ENCODE measurements at regions not wholly inside any gene's neighbourhood (a gene's known extent, or its start where the extent isn't known, plus 50 kb on each side); places are given as distances from the start of the nearest gene placed in this dataset.

GRCh38 chr2:59939236-59939635 lies 614.2 kb downstream of the BCL11A start:
- H2BK5ac ChIP-seq (ENCODE audit: low read length) = no peak overlapping the region
- H3K4ac ChIP-seq (ENCODE audit: low read depth, low read length) = no peak overlapping the region
- H3K4me3 ChIP-seq (ENCODE audit: low read length) = no peak overlapping the region
- no peak overlapping the region for H4K8ac ChIP-seq (ENCODE audit: low read depth, low read length)
- no peak for DNase-seq
- no peaks in the 10 kb centered on the region for H3K79me1 ChIP-seq (ENCODE audit: low read length)
- no peak overlapping the region for H4K5ac ChIP-seq (ENCODE audit: low read length)
- no peak overlapping the region for H3K4me2 ChIP-seq (ENCODE audit: low read length)
- H3K23ac ChIP-seq (ENCODE audit: low read length) = no peak overlapping the region
- H2AK5ac ChIP-seq (ENCODE audit: low read length) = no peak overlapping the region
- no CpG with 5 or more reads among the region's 3 CpGs for WGBS (ENCODE audit: extremely low coverage, insufficient coverage, low lambda C conversion rate)
- H3K27me3 ChIP-seq (ENCODE audit: insufficient read depth, low read length, poor library complexity) = no peaks in the 10 kb centered on the region
- H3K56ac ChIP-seq (ENCODE audit: low read length) = no peak overlapping the region
- no peak overlapping the region for H3K18ac ChIP-seq (ENCODE audit: low read length)
- no peaks in the 10 kb centered on the region for H3K4me1 ChIP-seq (ENCODE audit: control insufficient read depth, low read depth, low read length)
- H2BK120ac ChIP-seq (ENCODE audit: low read depth, low read length) = no peak overlapping the region
- no peaks in the 10 kb centered on the region for H3K79me2 ChIP-seq (ENCODE audit: control insufficient read depth, insufficient read depth, low read length)
- no peak overlapping the region for H2BK15ac ChIP-seq (replicated peaks; ENCODE audit: low read depth)
- H3K36me3 ChIP-seq (ENCODE audit: control insufficient read depth, insufficient read depth, low read length) = no peaks in the 10 kb centered on the region
- H3K27ac ChIP-seq (ENCODE audit: low read depth, low read length) = no peak overlapping the region
- no peak overlapping the region for H3K9ac ChIP-seq (ENCODE audit: low read length)

DNA sequence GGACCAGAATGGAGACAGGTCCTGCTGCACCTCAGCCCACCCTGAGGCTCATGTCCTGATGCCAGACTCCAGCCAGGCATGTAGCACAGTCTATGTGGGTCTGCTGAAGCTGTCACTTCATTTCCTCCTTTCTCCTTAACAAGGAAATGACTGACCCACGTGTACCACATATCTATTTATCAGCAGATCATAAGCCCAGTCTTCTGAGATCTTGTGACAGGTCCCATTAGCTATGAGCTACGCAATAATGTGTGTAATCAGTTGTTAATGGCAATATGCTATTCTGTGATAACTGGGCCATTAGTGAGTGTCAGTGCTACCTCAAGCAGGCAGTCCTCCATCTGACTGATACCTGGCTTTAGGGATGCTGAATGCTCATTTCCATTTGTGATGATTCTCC lies 615.3 kb downstream of the BCL11A start:
- Histone ChIP-seq H3K4me3 (ENCODE audit: low read length) (no peak overlapping the region), H3K18ac (ENCODE audit: low read length) (no peak overlapping the region), H4K8ac (ENCODE audit: low read depth, low read length) (no peak overlapping the region), H3K4me2 (ENCODE audit: low read length) (no peak overlapping the region), H3K9ac (ENCODE audit: low read length) (no peak overlapping the region), H3K27me3 (ENCODE audit: insufficient read depth, low read length, poor library complexity) (no peaks in the 10 kb centered on the region), H2AK5ac (ENCODE audit: low read length) (no peak overlapping the region), H3K36me3 (ENCODE audit: control insufficient read depth, insufficient read depth, low read length) (no peaks in the 10 kb centered on the region), H4K5ac (ENCODE audit: low read length) (no peak overlapping the region), H3K4ac (ENCODE audit: low read depth, low read length) (no peak overlapping the region), H3K27ac (ENCODE audit: low read depth, low read length) (no peak overlapping the region), H2BK15ac (replicated peaks; ENCODE audit: low read depth) (no peak overlapping the region), H3K79me1 (ENCODE audit: low read length) (no peaks in the 10 kb centered on the region), H2BK5ac (ENCODE audit: low read length) (no peak overlapping the region), H3K56ac (ENCODE audit: low read length) (no peak overlapping the region), H3K79me2 (ENCODE audit: control insufficient read depth, insufficient read depth, low read length) (no peaks in the 10 kb centered on the region), H2BK120ac (ENCODE audit: low read depth, low read length) (no peak overlapping the region), H3K23ac (ENCODE audit: low read length) (no peak overlapping the region), H3K4me1 (ENCODE audit: control insufficient read depth, low read depth, low read length) (no peaks in the 10 kb centered on the region)
- DNase-seq = no peak
- no CpG with 5 or more reads among the region's 2 CpGs for WGBS (ENCODE audit: extremely low coverage, insufficient coverage, low lambda C conversion rate)

GRCh38 chr2:59936048-59936447 lies 617.4 kb downstream of the BCL11A start:
- H4K8ac ChIP-seq (ENCODE audit: low read depth, low read length) = no peak overlapping the region
- 100% methylated on average over 1 of the region's 3 CpGs for WGBS (ENCODE audit: extremely low coverage, insufficient coverage, low lambda C conversion rate)
- H3K27ac ChIP-seq (ENCODE audit: low read depth, low read length) = no peak overlapping the region
- H3K9ac ChIP-seq (ENCODE audit: low read length) = no peak overlapping the region
- no peaks in the 10 kb centered on the region for H3K4me1 ChIP-seq (ENCODE audit: control insufficient read depth, low read depth, low read length)
- no peak overlapping the region for H3K23ac ChIP-seq (ENCODE audit: low read length)
- H3K56ac ChIP-seq (ENCODE audit: low read length) = no peak overlapping the region
- H3K79me1 ChIP-seq (ENCODE audit: low read length) = no peaks in the 10 kb centered on the region
- no peak overlapping the region for H3K4ac ChIP-seq (ENCODE audit: low read depth, low read length)
- H3K36me3 ChIP-seq (ENCODE audit: control insufficient read depth, insufficient read depth, low read length) = no peaks in the 10 kb centered on the region
- DNase-seq = no peak
- no peak overlapping the region for H3K4me3 ChIP-seq (ENCODE audit: low read length)
- H2BK5ac ChIP-seq (ENCODE audit: low read length) = no peak overlapping the region
- no peak overlapping the region for H4K5ac ChIP-seq (ENCODE audit: low read length)
- H2AK5ac ChIP-seq (ENCODE audit: low read length) = no peak overlapping the region
- no peak overlapping the region for H3K4me2 ChIP-seq (ENCODE audit: low read length)
- no peak overlapping the region for H3K18ac ChIP-seq (ENCODE audit: low read length)
- H3K79me2 ChIP-seq (ENCODE audit: control insufficient read depth, insufficient read depth, low read length) = no peaks in the 10 kb centered on the region
- no peak overlapping the region for H2BK15ac ChIP-seq (replicated peaks; ENCODE audit: low read depth)
- H3K27me3 ChIP-seq (ENCODE audit: insufficient read depth, low read length, poor library complexity) = no peaks in the 10 kb centered on the region
- no peak overlapping the region for H2BK120ac ChIP-seq (ENCODE audit: low read depth, low read length)

DNA sequence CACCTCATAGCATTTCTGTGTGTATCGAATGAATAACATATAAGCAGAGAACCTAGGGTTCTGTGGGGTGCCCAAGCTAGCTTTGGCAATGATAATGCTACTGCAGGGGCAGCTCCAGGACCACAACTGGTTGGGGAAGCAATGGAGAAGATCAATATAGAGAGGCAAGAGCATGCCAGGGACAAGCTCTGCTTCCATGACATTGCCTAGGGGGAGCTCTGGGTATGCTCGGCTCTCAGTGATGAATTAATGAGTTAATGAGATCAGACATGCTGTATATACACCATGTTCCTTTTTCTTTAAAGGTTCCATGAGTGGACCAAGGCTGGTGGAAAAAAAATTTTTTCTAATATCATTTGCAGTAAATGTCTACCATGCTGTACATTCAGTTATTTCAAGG lies 618.4 kb downstream of the BCL11A start:
- H3K4me2 ChIP-seq (ENCODE audit: low read length) = no peak overlapping the region
- no peaks in the 10 kb centered on the region for H3K79me1 ChIP-seq (ENCODE audit: low read length)
- no peaks in the 10 kb centered on the region for H3K79me2 ChIP-seq (ENCODE audit: control insufficient read depth, insufficient read depth, low read length)
- H4K5ac ChIP-seq (ENCODE audit: low read length) = no peak overlapping the region
- H3K18ac ChIP-seq (ENCODE audit: low read length) = no peak overlapping the region
- H4K8ac ChIP-seq (ENCODE audit: low read depth, low read length) = no peak overlapping the region
- no peak overlapping the region for H3K9ac ChIP-seq (ENCODE audit: low read length)
- H3K27me3 ChIP-seq (ENCODE audit: insufficient read depth, low read length, poor library complexity) = no peaks in the 10 kb centered on the region
- H2BK15ac ChIP-seq (replicated peaks; ENCODE audit: low read depth) = no peak overlapping the region
- H3K4me3 ChIP-seq (ENCODE audit: low read length) = no peak overlapping the region
- H2BK120ac ChIP-seq (ENCODE audit: low read depth, low read length) = no peak overlapping the region
- no CpG with 5 or more reads among the region's 2 CpGs for WGBS (ENCODE audit: extremely low coverage, insufficient coverage, low lambda C conversion rate)
- no peak overlapping the region for H3K27ac ChIP-seq (ENCODE audit: low read depth, low read length)
- H3K4me1 ChIP-seq (ENCODE audit: control insufficient read depth, low read depth, low read length) = no peaks in the 10 kb centered on the region
- H3K4ac ChIP-seq (ENCODE audit: low read depth, low read length) = no peak overlapping the region
- H3K23ac ChIP-seq (ENCODE audit: low read length) = no peak overlapping the region
- H3K36me3 ChIP-seq (ENCODE audit: control insufficient read depth, insufficient read depth, low read length) = no peaks in the 10 kb centered on the region
- H2BK5ac ChIP-seq (ENCODE audit: low read length) = no peak overlapping the region
- no peak for DNase-seq
- H2AK5ac ChIP-seq (ENCODE audit: low read length) = no peak overlapping the region
- no peak overlapping the region for H3K56ac ChIP-seq (ENCODE audit: low read length)

DNA sequence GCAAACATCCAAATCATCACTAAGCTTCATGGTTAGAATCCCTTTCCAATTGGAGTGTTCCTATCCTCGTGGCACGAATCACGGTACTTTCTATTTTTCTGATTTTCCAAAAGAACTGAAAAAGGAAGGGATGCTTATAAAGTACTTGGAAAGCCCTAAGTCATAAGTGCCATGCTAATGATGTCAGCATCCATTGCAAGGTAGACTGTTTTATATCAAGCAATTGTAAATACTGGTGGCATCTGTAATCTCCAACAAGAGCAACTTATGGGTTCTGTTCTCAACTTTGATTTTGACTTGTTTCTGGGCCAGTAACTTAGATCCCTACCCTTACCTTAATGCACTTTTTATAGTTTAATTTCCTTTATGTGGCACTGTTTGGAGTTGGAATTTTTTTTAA lies 619.5 kb downstream of the BCL11A start:
- H4K8ac ChIP-seq (ENCODE audit: low read depth, low read length) = no peak overlapping the region
- no CpG with 5 or more reads among the region's 3 CpGs for WGBS (ENCODE audit: extremely low coverage, insufficient coverage, low lambda C conversion rate)
- H3K4ac ChIP-seq (ENCODE audit: low read depth, low read length) = no peak overlapping the region
- no peak overlapping the region for H3K9ac ChIP-seq (ENCODE audit: low read length)
- no peak overlapping the region for H3K4me2 ChIP-seq (ENCODE audit: low read length)
- H3K27me3 ChIP-seq (ENCODE audit: insufficient read depth, low read length, poor library complexity) = no peaks in the 10 kb centered on the region
- H3K18ac ChIP-seq (ENCODE audit: low read length) = no peak overlapping the region
- H4K5ac ChIP-seq (ENCODE audit: low read length) = no peak overlapping the region
- no peaks in the 10 kb centered on the region for H3K79me1 ChIP-seq (ENCODE audit: low read length)
- H2AK5ac ChIP-seq (ENCODE audit: low read length) = no peak overlapping the region
- no peak overlapping the region for H2BK120ac ChIP-seq (ENCODE audit: low read depth, low read length)
- no peak overlapping the region for H3K4me3 ChIP-seq (ENCODE audit: low read length)
- no peaks in the 10 kb centered on the region for H3K4me1 ChIP-seq (ENCODE audit: control insufficient read depth, low read depth, low read length)
- H3K79me2 ChIP-seq (ENCODE audit: control insufficient read depth, insufficient read depth, low read length) = no peaks in the 10 kb centered on the region
- no peak overlapping the region for H2BK15ac ChIP-seq (replicated peaks; ENCODE audit: low read depth)
- no peaks in the 10 kb centered on the region for H3K36me3 ChIP-seq (ENCODE audit: control insufficient read depth, insufficient read depth, low read length)
- H2BK5ac ChIP-seq (ENCODE audit: low read length) = no peak overlapping the region
- DNase-seq = no peak
- H3K27ac ChIP-seq (ENCODE audit: low read depth, low read length) = no peak overlapping the region
- H3K56ac ChIP-seq (ENCODE audit: low read length) = no peak overlapping the region
- H3K23ac ChIP-seq (ENCODE audit: low read length) = no peak overlapping the region

GRCh38 chr2:59932341-59932740 lies 621.1 kb downstream of the BCL11A start:
- Histone ChIP-seq H3K4ac (ENCODE audit: low read depth, low read length) (no peak overlapping the region), H3K79me2 (ENCODE audit: control insufficient read depth, insufficient read depth, low read length) (no peaks in the 10 kb centered on the region), H3K4me2 (ENCODE audit: low read length) (no peak overlapping the region), H3K36me3 (ENCODE audit: control insufficient read depth, insufficient read depth, low read length) (no peaks in the 10 kb centered on the region), H3K4me1 (ENCODE audit: control insufficient read depth, low read depth, low read length) (no peaks in the 10 kb centered on the region), H3K56ac (ENCODE audit: low read length) (no peak overlapping the region), H2BK120ac (ENCODE audit: low read depth, low read length) (no peak overlapping the region), H2BK15ac (replicated peaks; ENCODE audit: low read depth) (no peak overlapping the region), H3K27ac (ENCODE audit: low read depth, low read length) (no peak overlapping the region), H3K23ac (ENCODE audit: low read length) (no peak overlapping the region), H3K27me3 (ENCODE audit: insufficient read depth, low read length, poor library complexity) (no peaks in the 10 kb centered on the region), H3K79me1 (ENCODE audit: low read length) (no peaks in the 10 kb centered on the region), H4K5ac (ENCODE audit: low read length) (no peak overlapping the region), H4K8ac (ENCODE audit: low read depth, low read length) (no peak overlapping the region), H3K9ac (ENCODE audit: low read length) (no peak overlapping the region), H3K4me3 (ENCODE audit: low read length) (no peak overlapping the region), H3K18ac (ENCODE audit: low read length) (no peak overlapping the region), H2AK5ac (ENCODE audit: low read length) (no peak overlapping the region), H2BK5ac (ENCODE audit: low read length) (no peak overlapping the region)
- DNase-seq = peak; percentile 71
- 100% methylated on average over 1 of the region's 5 CpGs for WGBS (ENCODE audit: extremely low coverage, insufficient coverage, low lambda C conversion rate)

All from mesendoderm (in vitro differentiated cells).